ENCODE measurements at regions not wholly inside any gene's neighbourhood (a gene's known extent, or its start where the extent isn't known, plus 50 kb on each side); places are given as distances from the start of the nearest gene placed in this dataset.

DNA sequence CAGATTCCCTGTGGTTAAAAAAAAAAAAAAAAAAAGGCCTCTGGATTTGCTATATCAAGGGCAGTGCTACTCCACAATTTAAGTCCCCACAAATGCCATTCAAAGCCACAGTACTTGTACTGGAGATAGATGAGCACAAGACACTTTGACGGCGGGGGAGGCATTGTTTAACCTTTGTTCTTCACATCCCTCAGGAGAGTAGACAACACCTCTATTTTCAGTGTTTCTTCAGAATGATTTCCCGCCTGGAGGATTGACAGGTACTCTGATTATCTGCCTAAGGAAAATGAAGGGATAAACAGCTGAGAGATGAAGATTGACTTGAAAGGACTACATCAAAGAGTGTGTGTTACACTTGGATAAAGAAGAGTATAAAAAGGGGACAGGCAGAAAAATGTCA is 58.7 kb downstream of the OTOL1 start:
- DNase-seq (ENCODE audit: low read depth in 2 of 2), result no peak

- DNase-seq (ENCODE audit: low read depth in 2 of 2), result no peak
These were observed 59.9 kb downstream of the OTOL1 start for GRCh38 chr3:161556533-161556932.

GRCh38 chr3:161556941-161557340 is 60.3 kb downstream of the OTOL1 start:
- no peak for DNase-seq (ENCODE audit: low read depth in 2 of 2)

- DNase-seq (ENCODE audit: low read depth in 2 of 2), result no peak
These were observed 61.0 kb downstream of the OTOL1 start for GRCh38 chr3:161557445-161558150.

DNA sequence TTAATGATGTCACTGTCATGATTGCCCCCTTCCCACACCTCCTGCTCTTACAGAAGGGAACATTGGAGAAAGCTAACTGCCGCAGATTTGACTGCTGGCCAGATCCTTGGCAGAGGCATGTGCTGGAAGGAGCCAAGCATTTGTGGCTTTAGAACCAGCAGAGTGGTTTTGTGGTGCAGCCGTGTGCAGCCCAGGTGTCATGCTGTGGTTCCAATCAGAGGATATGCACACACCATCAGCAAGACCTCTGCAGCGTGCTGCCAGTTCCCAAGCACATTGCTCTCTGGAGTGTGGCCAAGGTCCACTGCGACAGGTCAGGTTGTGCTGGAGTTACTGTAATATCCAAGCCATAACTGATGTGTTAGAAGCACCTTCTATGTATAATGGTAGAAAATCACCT is 61.6 kb downstream of the OTOL1 start:
- no peak for DNase-seq (ENCODE audit: low read depth in 2 of 2)

- DNase-seq (ENCODE audit: low read depth in 2 of 2), result no peak
These were observed 62.8 kb downstream of the OTOL1 start for GRCh38 chr3:161559177-161559998.

- DNase-seq (ENCODE audit: low read depth in 2 of 2), result no peak
These were observed 63.5 kb downstream of the OTOL1 start for GRCh38 chr3:161560008-161560637.

DNA sequence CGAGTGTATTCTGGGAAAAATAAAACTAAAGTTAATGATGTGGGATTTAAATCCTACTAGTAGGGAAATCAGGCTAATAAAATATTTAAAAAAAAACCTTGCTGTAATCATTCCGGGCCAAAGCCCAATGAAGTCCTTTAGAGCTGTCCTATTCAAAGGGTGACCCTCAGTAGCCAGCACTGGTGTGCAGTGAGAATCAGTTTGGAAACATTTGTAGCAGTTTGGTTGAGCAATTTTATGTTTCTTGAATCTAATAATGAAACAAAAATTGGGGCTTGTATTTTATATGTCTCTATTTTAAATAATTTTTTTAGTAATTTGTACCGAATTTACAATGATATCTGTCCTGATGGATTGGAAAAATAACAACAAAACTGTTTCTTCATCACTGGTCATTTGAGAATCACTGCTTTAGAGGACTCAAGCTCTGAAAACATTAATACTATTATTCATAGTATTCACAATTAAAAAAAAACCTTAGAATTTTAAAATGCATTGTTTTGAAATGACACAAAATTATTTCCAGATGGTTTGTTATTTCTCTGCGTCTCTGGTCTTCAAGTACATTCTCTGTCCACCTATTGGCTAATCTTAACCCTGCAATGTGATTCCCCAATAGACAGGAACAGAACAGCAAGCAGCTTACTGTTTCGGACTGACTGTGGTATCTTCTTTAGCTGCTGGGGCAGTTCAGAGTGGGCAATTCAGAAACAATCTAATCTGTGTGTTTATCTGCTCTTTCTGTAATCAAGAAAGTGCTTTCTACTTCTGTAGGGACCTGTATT is 71.2 kb downstream of the OTOL1 start:
- no peak for DNase-seq (ENCODE audit: low read depth in 2 of 2)

DNA sequence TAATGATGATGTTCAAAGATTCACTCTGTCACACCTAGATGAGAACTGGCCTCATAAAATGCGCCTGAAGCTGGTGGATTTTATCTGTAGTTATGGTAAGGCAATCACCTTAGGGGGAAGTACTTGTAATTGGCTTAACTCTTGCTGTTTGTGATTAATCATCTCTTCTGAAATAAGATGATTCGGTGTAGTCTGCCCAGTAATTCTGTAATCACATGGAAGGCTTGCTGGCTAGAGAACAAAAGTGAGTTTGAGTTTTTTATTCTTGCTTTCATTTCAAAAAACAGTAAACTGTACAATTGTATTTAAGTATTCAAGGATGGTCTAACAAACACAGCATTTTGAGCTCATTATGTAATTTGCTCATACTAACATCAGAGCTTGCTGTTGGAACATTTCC is 72.1 kb downstream of the OTOL1 start:
- no peak for DNase-seq (ENCODE audit: low read depth in 2 of 2)

GRCh38 chr3:161571951-161572350 is 75.3 kb downstream of the OTOL1 start:
- DNase-seq (ENCODE audit: low read depth in 2 of 2), result no peak

- no peak for DNase-seq (ENCODE audit: low read depth in 2 of 2)
These were observed 76.5 kb downstream of the OTOL1 start for GRCh38 chr3:161573136-161573535.

DNA sequence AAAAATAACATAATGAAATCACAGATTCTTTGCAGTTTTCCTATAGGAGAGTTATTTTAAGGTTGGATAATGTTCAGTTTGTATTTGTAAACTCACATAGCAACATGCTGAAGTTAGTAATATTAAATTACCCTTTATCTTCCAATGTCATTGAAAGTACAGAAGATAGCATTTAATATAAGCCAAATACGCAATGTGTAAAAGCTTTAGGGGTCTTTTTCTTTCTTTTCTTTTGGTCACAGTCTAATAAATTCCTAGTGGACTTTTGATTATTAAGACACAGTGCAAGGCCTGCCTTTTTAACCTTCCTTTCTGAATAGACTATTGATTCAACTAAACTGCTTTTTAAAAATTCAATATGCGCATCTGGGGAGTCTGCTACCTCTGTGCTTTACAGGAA is 79.3 kb downstream of the OTOL1 start:
- no peak for DNase-seq (ENCODE audit: low read depth in 2 of 2)

- DNase-seq (ENCODE audit: low read depth in 2 of 2), result no peak
These were observed 79.7 kb downstream of the OTOL1 start for GRCh38 chr3:161576311-161576710.

DNA sequence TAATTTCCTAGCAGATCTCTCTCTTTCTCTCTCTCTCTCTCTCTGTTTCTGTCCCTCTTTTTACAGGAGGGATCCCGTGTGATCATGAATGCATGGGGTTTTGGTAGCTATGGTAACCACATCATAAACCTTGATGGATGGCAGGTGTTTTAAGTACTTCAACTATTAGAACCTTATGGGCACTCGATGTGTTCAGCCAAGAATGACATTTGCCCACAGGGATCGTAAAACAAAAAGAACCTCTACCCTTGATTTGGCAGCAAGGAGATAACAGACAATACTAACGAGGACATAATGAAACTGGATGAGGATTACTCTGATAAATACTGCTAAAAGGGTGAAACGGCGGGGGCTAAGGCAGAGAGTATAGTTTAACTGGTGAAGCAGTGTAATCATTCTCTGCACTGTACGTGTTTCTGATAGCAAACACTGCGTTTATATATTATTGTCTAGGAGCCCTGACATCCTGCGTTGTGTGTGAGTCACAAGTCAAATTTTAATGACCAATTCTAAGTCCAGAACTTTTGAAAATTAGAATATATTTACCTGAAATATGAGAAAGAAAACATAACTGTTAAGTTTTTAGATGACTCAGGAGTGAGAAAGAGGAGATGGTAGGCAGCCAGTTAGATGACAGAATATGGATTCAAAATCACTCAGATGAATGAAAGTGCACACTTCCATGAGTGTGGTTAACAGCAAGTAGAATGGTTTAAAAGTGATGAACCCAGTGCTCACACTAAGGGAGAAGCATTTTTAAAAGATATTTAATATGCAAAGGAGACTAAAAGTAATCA is 80.3 kb downstream of the OTOL1 start:
- DNase-seq (ENCODE audit: low read depth in 2 of 2), result no peak

DNA sequence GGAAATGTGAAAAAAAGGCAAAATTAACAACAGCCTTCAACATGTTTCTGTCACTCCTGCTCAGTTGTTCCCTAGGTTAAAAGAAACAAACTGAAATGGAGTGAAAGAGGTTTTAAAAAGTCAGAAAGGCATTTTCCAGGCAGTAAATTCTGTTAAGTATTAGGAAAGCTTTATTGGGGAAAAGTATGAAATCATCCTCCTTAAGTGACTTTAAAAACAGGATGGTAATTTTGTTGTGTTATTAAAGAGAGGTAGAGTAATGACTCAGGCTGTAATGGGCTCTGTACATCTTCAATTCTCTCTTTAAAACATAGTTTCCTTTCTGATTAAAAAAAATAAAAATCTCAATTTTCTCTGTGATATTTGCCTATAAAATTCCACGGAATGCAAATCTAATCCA is 81.1 kb downstream of the OTOL1 start:
- DNase-seq (ENCODE audit: low read depth in 2 of 2), result no peak

DNA sequence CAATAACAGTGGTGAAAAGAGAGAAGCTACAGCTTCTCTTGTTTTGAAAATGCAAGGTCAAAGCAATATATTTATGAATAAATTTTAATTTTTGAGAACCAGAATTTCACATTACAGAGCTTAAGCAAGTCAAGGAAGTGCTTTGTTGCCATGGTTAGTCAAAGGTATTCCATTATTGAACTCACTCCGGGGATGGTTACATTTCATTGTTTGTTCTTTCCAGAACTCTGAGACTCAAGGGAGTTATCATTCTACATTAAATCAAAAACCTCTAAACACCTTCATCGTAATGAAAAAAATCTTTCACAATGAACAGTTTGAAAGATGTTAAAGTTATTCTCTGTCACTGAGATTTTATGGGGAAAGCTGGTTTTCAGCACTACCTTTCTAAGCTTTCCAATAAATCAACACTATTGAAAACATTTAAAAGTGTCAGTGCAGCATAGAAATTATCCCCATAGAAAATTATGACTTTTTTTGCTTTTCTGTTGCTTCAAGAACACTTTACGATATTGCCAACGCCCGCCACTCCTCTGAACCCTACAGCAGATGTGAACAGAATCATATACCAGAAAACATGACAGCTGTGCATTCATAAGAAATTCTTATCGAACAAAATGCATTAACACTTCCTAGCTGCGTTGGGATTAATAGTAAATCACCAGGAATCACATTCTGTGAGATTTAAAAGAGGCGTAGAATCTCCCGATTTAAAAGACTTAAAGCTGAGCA is 83.0 kb downstream of the OTOL1 start:
- no peak for DNase-seq (ENCODE audit: low read depth in 2 of 2)

GRCh38 chr3:161585922-161586321 is 89.3 kb downstream of the OTOL1 start:
- DNase-seq (ENCODE audit: low read depth in 2 of 2), result no peak

DNA sequence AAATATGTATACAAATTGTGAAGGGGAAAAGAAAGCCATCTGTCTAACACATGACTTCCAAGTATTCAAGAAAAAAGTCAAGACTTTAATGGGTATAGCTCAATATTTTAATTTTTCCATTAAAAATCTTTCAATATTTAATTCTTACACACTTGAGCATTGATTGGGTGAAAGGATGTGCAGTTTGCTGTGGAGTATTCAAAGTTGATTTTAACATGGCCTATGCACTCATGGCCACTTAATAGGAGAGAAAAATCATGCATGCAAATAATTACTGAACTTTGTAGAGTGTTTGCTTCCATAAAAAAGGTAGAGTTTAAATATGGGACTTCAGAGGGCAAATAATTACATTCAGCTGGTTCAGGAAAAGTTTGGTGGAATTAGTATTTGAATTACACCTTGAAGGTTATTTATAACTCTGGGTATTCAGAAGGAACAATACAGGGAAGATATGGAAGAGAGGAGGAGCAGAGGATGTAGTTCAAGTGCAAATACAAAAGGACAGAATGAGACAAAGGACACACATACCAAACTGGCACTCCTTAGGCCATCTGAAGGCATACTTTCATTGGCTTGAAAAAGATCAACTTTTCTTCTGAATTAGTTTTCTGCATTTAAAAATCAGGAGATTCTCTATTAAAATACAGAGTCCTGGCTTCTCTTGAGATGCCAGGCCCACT is 90.1 kb downstream of the OTOL1 start:
- DNase-seq (ENCODE audit: low read depth in 2 of 2), result no peak

DNA sequence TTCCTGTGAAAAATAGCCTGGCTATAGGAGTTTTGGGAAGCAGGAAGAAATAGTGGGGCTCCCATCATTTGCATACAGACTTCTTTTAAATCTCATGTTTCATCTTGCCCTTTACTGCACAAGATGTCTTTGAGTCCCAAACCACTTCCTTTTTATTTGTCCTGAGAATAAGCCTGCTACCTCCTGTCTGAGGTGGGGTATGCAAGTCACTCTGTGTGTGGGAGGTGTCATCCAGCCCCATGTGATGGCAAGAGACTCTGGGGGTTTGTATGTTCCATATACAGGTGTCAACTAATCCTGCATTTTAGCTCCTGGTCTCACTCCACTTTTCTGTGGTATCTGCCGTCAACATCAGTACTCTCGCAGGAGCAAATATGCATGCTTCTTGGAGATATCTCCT is 102.0 kb downstream of the OTOL1 start:
- DNase-seq (ENCODE audit: low read depth in 2 of 2), result no peak

DNA sequence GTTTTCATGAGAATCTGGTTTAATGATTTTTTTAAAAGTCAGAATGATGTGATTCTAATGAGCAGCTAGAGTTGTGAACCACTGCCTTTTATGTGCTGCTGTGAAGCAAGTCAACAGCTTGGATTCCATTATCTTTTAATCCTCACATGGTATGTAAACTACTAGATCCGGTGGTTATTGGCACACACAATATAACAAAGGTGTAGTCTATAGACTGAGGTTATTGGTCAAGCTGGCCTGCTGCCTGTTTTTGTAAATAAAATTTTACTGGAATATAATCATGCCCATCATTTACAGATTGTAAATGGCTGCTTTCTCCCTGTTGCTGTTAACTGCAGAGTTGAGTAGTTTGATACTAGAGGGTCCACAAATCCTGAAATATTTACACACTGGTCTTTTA is 103.1 kb downstream of the OTOL1 start:
- no peak for DNase-seq (ENCODE audit: low read depth in 2 of 2)
